ENCODE measurements at regions not wholly inside any gene's neighbourhood (a gene's known extent, or its start where the extent isn't known, plus 50 kb on each side); places are given as distances from the start of the nearest gene placed in this dataset.

- TF ChIP-seq, protein P1, sequence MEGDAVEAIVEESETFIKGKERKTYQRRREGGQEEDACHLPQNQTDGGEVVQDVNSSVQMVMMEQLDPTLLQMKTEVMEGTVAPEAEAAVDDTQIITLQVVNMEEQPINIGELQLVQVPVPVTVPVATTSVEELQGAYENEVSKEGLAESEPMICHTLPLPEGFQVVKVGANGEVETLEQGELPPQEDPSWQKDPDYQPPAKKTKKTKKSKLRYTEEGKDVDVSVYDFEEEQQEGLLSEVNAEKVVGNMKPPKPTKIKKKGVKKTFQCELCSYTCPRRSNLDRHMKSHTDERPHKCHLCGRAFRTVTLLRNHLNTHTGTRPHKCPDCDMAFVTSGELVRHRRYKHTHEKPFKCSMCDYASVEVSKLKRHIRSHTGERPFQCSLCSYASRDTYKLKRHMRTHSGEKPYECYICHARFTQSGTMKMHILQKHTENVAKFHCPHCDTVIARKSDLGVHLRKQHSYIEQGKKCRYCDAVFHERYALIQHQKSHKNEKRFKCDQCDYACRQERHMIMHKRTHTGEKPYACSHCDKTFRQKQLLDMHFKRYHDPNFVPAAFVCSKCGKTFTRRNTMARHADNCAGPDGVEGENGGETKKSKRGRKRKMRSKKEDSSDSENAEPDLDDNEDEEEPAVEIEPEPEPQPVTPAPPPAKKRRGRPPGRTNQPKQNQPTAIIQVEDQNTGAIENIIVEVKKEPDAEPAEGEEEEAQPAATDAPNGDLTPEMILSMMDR (conservative IDR thresholded peaks at IDR 0.05; ENCODE audit: low read length) = no peak
- no peak for TF ChIP-seq EZH2phosphoT487 (IDR thresholded peaks at IDR 0.05; ENCODE audit: borderline replicate concordance, low read depth, low read length)
These were observed 1011.7 kb upstream of the PCDH7 start for GRCh38 chr4:29708473-29708872.
